ENCODE measurements at regions not wholly inside any gene's neighbourhood (a gene's known extent, or its start where the extent isn't known, plus 50 kb on each side); places are given as distances from the start of the nearest gene placed in this dataset.
A peak's percentile ranks its signal among the peaks of the same experiment; 100 is the strongest.

- no peak for DNase-seq
Observed at GRCh38 chr17:77449908-77450741, 309.4 kb downstream of the SEC14L1 start.

GRCh38 chr17:77450742-77451244 is 310.0 kb downstream of the SEC14L1 start:
- DNase-seq, result no peak

GRCh38 chr17:77451245-77451893 is 310.6 kb downstream of the SEC14L1 start:
- DNase-seq, result peak; percentile 46 to 52

GRCh38 chr17:77451894-77452852 is 311.4 kb downstream of the SEC14L1 start:
- DNase-seq, result no peak

- peak; percentile 45 to 52 for DNase-seq
Observed at GRCh38 chr17:77453613-77454241, 313.0 kb downstream of the SEC14L1 start.

GRCh38 chr17:77454242-77455095 is 313.7 kb downstream of the SEC14L1 start:
- DNase-seq, result no peak

- no peak for DNase-seq
Observed at GRCh38 chr17:77455111-77455890, 314.5 kb downstream of the SEC14L1 start.

- DNase-seq, result no peak
Observed at GRCh38 chr17:77455891-77456260, 315.1 kb downstream of the SEC14L1 start.

- DNase-seq, result no peak
Observed at GRCh38 chr17:77456271-77456950, 315.6 kb downstream of the SEC14L1 start.

- DNase-seq, result no peak
Observed at GRCh38 chr17:77456951-77457548, 316.3 kb downstream of the SEC14L1 start.

GRCh38 chr17:77457572-77458201 is 316.9 kb downstream of the SEC14L1 start:
- DNase-seq, result no peak

GRCh38 chr17:77458202-77459017 is 317.6 kb downstream of the SEC14L1 start:
- DNase-seq, result no peak

- DNase-seq, result no peak
Observed at GRCh38 chr17:77459018-77459755, 318.4 kb downstream of the SEC14L1 start.

GRCh38 chr17:77460514-77461046 is 319.8 kb downstream of the SEC14L1 start:
- DNase-seq, result no peak

- no peak for DNase-seq
Observed at GRCh38 chr17:77461277-77462057, 320.7 kb downstream of the SEC14L1 start.

GRCh38 chr17:77462090-77462489 is 321.3 kb downstream of the SEC14L1 start:
- DNase-seq, result no peak
